CD4-positive, alpha-beta T cell (primary cell): ENCODE measurements at regions not wholly inside any gene's neighbourhood (a gene's known extent, or its start where the extent isn't known, plus 50 kb on each side); places are given as distances from the start of the nearest gene placed in this dataset.

Experiments used
- ATAC-seq: fragments of 200-7000 bp; cut with Tn5 transposase; one replicate; pipeline ENCODE4 v1.10.0; 2022; ENCODE audit warnings: mild to moderate bottlenecking; ENCODE audit not compliant: poor library complexity
- CTCF ChIA-PET: fragments of 350-600 bp; sonication (Branson Sonifier 250); formaldehyde crosslinking; loops from one replicate; lab custom pipeline; 2021; ENCODE audit warnings: antibody characterized with exemption, inconsistent platforms; lab: Charles Lee
- POLR2A ChIA-PET: fragments of 350-600 bp; sonication (Branson Sonifier 250); formaldehyde crosslinking; loops from one replicate; lab custom pipeline; 2021; ENCODE audit warnings: antibody characterized with exemption, inconsistent platforms; lab: Charles Lee
- DNase-seq, 14 experiments: peaks; one replicate each; pipeline ENCODE4 v3.0.0-alpha.2; 2013 to 2020; ENCODE audit warnings: mixed read lengths in 2 of 14
- H3K27ac ChIP-seq, 2 donors: one replicate each; pipeline versions ENCODE4 v1.5.1 to v1.7.0; 2013; ENCODE audit warnings: low read length in 2 of 2, low read depth in 1 of 2, mild to moderate bottlenecking in 1 of 2
- H3K27me3 ChIP-seq, 2 experiments: 1 replicate in 1 of 2; 2 replicates in 1 of 2; pipeline versions ENCODE4 v1.6.1 to v1.7.0; 2013; ENCODE audit warnings: low read length in 2 of 2, control low read depth in 1 of 2, mild to moderate bottlenecking in 1 of 2, moderate library complexity in 1 of 2; ENCODE audit not compliant: insufficient read depth in 2 of 2, control insufficient read depth in 1 of 2
- H3K36me3 ChIP-seq: one replicate; pipeline ENCODE4 v1.6.1; 2013; ENCODE audit warnings: low read length, control low read depth; ENCODE audit not compliant: insufficient read depth
- H3K4me1 ChIP-seq: one replicate; pipeline ENCODE4 v1.6.1; 2013; ENCODE audit warnings: low read length, control low read depth; ENCODE audit not compliant: insufficient read depth
- H3K4me3 ChIP-seq: one replicate; pipeline ENCODE4 v1.5.1; 2013; ENCODE audit warnings: mild to moderate bottlenecking, low read length, moderate library complexity
- H3K9me3 ChIP-seq, 2 experiments: 1 replicate in 1 of 2; 2 replicates in 1 of 2; pipeline versions ENCODE4 v1.6.1 to v1.7.0; 2013; ENCODE audit warnings: low read length in 2 of 2, mild to moderate bottlenecking in 2 of 2, control low read depth in 1 of 2, moderate library complexity in 1 of 2; ENCODE audit not compliant: control insufficient read depth in 1 of 2, insufficient read depth in 1 of 2
- H3K27ac Mint-ChIP-seq: one replicate; pipeline ENCODE4 v1.8.0; 2020; ENCODE audit warnings: mixed read lengths
- H3K27me3 Mint-ChIP-seq: one replicate; pipeline ENCODE4 v1.8.0; 2021; ENCODE audit warnings: mixed read lengths
- H3K36me3 Mint-ChIP-seq: one replicate; pipeline ENCODE4 v1.8.0; 2021; ENCODE audit warnings: low read depth, mixed read lengths
- H3K4me1 Mint-ChIP-seq: one replicate; pipeline ENCODE4 v1.8.0; 2021; ENCODE audit warnings: low read depth, mixed read lengths
- H3K4me3 Mint-ChIP-seq: one replicate; pipeline ENCODE4 v1.8.0; 2020; ENCODE audit warnings: mild to moderate bottlenecking, mixed read lengths
- H3K9me3 Mint-ChIP-seq: one replicate; pipeline ENCODE4 v1.8.0; 2020; ENCODE audit warnings: mixed read lengths
- CTCF ChIP-seq: fragments of 200-600 bp; IDR thresholded peaks from one replicate; pipeline ENCODE4 v1.8.0; 2022; ENCODE audit warnings: antibody characterized with exemption, mild to moderate bottlenecking
- intact Hi-C, 2 experiments: fragments of 100-400 bp; cut with DNase I in 1 of 2; cut with micrococcal nuclease in 1 of 2; formaldehyde crosslinking; loops; one replicate each; pipeline versions ENCODE4 v1.15.1 to v1.9.0; 2023 to 2025; cut with DNase I, micrococcal nuclease

GRCh38 chr2:40741532-40741931 lies 289.6 kb upstream of the SLC8A1 start:
- H3K27ac Mint-ChIP-seq = no peak overlapping the region
- H3K4me1 Mint-ChIP-seq = no peaks in the 10 kb centered on the region
- H3K27me3 Mint-ChIP-seq = no peaks in the 10 kb centered on the region
- no peaks in the 10 kb centered on the region for H3K9me3 ChIP-seq
- H3K9me3 Mint-ChIP-seq = no peaks in the 10 kb centered on the region
- no peak overlapping the region for H3K27ac ChIP-seq
- H3K4me3 ChIP-seq = no peak overlapping the region
- no peaks in the 10 kb centered on the region for H3K27me3 ChIP-seq
- no peak for DNase-seq
- no peaks in the 10 kb centered on the region for H3K36me3 ChIP-seq
- no peaks in the 10 kb centered on the region for H3K4me1 ChIP-seq
- POLR2A ChIA-PET = no interaction called here
- intact Hi-C loops = no loop called here
- no peak overlapping the region for H3K4me3 Mint-ChIP-seq
- H3K36me3 Mint-ChIP-seq = no peaks in the 10 kb centered on the region
- CTCF ChIA-PET = no interaction called here
- ATAC-seq = no peak
- no peak for TF ChIP-seq CTCF

- H3K36me3 Mint-ChIP-seq = no peaks in the 10 kb centered on the region
- H3K9me3 ChIP-seq = no peaks in the 10 kb centered on the region
- ChIA-PET POLR2A (no interaction called here), CTCF (no interaction called here)
- no peak overlapping the region for H3K27ac ChIP-seq
- no peaks in the 10 kb centered on the region for H3K9me3 Mint-ChIP-seq
- H3K4me1 ChIP-seq = no peaks in the 10 kb centered on the region
- ATAC-seq = no peak
- no peaks in the 10 kb centered on the region for H3K27me3 ChIP-seq
- H3K4me3 Mint-ChIP-seq = no peak overlapping the region
- TF ChIP-seq CTCF = no peak
- no peaks in the 10 kb centered on the region for H3K36me3 ChIP-seq
- no peaks in the 10 kb centered on the region for H3K27me3 Mint-ChIP-seq
- DNase-seq = peak in 1 of 14 experiments; percentile 12
- H3K4me1 Mint-ChIP-seq = no peaks in the 10 kb centered on the region
- H3K27ac Mint-ChIP-seq = no peak overlapping the region
- H3K4me3 ChIP-seq = no peak overlapping the region
- intact Hi-C loops = no loop called here
Observed at GRCh38 chr2:40746191-40746590, 294.3 kb upstream of the SLC8A1 start.

- DNase-seq = no peak
Observed at GRCh38 chr2:40751981-40752380, 300.1 kb upstream of the SLC8A1 start.

More at GRCh38 chr2:40751981-40752380, 300.1 kb upstream of the SLC8A1 start:
- Histone ChIP-seq H3K27me3 (no peaks in the 10 kb centered on the region), H3K4me3 (no peak overlapping the region), H3K4me1 (no peaks in the 10 kb centered on the region), H3K36me3 (no peaks in the 10 kb centered on the region), H3K27ac (no peak overlapping the region), H3K9me3 (no peaks in the 10 kb centered on the region)
- Mint-ChIP-seq H3K27ac (no peak overlapping the region), H3K9me3 (no peaks in the 10 kb centered on the region), H3K4me3 (no peak overlapping the region), H3K27me3 (no peaks in the 10 kb centered on the region), H3K36me3 (no peaks in the 10 kb centered on the region), H3K4me1 (no peaks in the 10 kb centered on the region)
- no peak for ATAC-seq
- intact Hi-C loops = no loop called here
- no peak for TF ChIP-seq CTCF
- ChIA-PET POLR2A (no interaction called here), CTCF (interaction anchor here (1.5 kb wide), 1 partner anchor 19 kb away, joined by 4 read pairs; no protein-coding TSS in a partner anchor)
